ENCODE measurements at regions not wholly inside any gene's neighbourhood (a gene's known extent, or its start where the extent isn't known, plus 50 kb on each side); places are given as distances from the start of the nearest gene placed in this dataset.
A peak's percentile ranks its signal among the peaks of the same experiment; 100 is the strongest.

GRCh38 chr14:101233808-101234207, 327.5 kb upstream of the DIO3 start:
- no peak for DNase-seq

- no peak for DNase-seq
Observed at GRCh38 chr14:101234244-101234937, 326.9 kb upstream of the DIO3 start.

DNA sequence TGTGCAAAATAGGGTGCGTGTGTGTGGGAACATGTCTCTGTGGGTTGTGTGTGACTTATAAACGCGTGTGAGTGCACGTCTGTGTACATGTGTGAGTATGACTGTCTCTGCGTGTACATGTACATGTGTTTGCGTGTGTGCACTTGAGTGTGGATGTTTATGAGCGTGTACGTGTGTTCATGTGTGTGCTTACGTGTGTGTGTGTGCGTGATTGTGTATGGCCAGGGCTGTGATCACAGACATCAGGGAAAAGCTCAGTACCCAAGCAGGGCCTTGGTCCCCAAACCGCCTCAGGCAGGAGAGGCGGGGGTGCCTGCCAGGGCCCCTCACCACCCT, 326.3 kb upstream of the DIO3 start:
- DNase-seq = no peak

GRCh38 chr14:101235335-101236103, 325.8 kb upstream of the DIO3 start:
- peak; percentile 17 to 22 for DNase-seq

DNA sequence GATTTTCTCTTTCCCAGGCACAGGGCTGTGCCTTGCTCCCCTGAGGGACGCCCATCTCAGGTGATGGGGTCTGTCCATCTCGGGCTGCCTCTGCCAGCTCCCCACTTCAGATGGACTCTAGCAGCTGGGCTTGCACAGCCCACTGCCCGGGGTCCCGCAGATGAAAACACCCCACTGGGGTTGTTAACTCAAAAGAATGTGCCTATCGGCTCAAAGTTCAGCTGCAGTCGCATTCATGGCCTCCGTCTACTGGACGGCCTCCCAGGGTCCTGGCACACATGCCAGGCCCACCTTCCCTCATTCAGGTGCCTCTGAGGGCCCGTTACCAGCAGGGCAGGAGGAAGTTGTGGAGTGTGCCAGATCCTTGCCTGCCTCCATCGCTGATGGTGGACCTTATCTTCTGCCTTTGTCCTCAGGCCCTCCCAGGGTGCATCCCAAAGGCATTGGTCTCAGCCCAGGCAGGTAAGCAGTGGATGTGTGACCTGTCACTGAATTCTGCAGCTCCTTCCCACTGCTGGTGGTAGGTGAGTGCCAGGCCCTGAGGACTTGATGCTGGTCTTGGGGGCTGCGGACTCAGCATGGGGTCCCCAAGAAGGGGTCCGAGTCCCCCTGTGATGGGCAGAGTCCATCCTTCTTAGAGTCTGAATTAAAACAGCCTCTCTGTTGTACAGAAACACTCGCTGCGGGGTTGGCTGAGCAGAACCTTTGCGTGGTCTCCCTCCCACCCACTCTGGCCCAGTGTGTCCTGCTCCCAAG, 324.6 kb upstream of the DIO3 start:
- DNase-seq = no peak

- no peak for DNase-seq
Observed at GRCh38 chr14:101237252-101237616, 324.1 kb upstream of the DIO3 start.

- DNase-seq = no peak
Observed at GRCh38 chr14:101239065-101239464, 322.2 kb upstream of the DIO3 start.

- no peak for DNase-seq
Observed at GRCh38 chr14:101241147-101241546, 320.1 kb upstream of the DIO3 start.

DNA sequence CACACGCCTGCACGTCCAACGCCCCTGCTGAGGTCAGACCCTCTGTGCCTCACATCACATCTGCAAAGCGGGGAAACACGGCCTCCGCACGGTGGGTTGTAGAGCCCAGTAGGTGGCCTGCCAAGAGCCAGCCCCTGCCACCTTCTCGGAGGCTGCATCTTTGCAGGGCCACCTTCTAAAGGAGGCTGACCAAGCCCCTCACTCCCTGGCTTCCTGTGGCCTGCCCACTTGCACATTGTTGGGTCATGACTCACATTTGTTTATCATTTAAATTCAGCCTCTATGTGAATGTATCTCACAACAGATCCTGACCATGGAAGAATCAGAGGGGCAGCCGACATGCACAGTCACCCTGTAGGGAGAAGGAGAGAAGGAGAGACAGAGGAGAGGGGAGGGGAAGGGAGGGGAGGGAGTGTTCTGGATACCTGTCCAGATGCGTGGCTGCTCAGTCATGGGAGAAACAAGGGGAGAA, 319.5 kb upstream of the DIO3 start:
- no peak for DNase-seq

DNA sequence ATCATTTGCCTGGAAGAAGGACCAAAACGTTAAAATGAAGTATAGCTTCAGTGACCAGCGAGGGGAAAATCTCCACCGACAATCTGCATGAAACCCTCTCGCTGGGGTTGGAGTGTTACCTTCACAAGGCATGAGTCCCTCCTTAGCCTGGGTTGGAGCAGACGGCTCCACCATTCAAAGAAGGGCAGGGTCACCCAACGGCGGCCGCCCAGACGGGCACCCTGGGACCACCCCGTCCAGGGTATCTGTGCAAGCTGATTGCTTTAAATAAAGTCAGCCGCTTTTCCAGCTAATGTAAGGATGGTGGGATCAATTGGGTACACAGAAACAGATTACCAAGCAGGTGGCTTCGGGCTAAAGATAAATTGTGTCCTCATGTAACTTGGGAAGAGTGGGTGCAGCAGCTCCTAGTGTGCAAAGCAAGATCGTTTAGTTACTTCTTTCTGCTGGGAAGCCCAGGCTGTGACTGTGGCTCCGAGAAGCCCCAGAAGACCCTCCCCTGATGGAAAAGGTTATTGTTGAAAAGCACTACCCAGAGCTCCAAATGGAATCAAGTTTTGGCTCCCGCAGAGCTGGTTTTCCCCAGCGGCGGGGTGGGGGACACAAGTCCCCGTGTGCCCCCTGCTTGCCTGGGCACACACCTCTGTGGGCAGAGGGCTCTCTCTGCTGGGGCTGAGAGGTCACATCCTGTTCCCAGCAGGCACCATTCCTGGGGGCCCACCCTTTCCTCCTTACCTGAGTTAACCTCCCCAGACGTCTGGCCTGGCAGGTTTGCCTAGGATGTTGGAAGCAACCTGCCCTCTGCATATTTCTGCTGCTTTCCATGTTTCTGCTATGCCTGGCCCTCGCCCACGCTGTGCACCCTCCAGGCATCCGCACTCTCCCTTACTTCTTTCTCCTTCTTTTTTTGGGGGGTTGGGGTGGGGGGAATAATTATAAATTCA, 318.6 kb upstream of the DIO3 start:
- no peak for DNase-seq

DNA sequence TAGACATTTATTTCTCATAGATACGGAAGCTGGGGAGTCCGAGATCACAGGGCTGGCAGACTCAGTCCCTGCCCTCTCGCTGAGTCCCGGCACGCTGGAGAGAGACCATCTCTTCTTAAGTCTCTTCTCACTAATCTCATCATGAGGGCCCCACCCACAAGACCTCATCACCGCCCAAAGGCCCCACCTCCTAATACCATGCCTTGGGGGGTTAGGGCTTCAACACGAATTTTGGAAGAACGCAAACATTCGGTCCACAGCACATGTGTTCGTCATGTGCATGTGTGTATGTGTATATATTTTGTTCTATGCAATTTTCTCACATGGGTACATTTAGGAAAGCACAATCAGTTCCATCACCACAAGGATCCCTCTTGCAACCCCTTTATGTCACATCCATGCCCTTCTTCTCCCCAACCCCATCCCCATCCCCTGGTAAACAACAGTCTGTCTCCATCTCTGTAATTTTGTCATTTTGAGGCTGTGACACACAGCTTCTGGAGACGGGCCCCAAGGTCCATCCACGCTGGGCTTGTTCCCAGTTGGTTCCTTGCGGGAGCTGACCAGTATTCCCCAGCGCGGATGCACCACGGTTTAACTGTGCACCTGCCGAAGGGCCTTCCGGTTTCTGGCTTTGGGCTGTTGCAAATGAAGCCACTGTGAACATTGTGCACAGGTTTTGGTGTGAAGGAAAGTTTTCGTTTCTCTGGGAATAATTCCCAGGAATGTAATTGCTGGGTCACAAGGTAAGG, 317.5 kb upstream of the DIO3 start:
- no peak for DNase-seq

- no peak for DNase-seq
Observed at GRCh38 chr14:101246894-101247841, 314.1 kb upstream of the DIO3 start.

DNA sequence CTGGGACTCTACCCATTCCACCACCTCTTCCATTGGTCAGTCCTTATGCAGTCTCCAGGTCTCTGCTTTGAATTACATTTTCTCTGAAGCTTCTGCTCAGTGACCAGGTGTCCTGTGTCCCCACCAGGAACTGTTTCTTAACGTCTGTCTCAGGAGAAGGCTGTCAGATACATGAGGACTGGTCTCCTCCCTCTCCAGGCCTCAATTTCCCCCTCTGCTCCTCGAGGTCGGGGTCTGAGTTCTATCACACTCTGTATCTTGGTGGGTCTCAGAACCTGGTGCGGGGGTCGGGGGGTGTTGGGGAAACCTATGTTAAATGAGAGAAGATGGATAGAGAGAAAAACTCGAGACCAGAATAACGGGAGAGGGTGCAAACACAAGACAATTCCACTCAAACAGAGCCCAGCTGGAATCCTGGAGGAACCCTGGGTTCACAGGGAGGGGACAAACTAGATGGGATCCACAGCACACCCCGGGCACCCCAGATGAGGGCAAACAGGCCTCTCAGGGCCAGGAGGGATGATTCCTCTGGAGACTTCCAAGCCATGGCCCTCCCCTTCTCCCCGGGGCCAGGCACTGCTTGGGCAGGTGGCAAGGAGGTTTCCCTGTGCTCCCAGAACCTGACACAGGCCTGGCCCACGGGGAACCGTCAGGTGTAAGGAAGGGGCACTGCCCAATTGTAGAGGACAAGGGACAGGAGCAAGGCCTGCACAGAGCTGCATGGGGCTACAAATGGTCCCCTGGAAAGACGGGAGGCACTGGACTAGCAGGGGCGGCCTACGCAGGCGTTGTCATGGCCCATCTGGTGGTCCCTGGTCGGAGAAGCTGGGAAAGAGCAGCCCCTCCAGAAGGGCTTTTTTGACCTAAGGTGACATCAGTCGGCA, 313.2 kb upstream of the DIO3 start:
- no peak for DNase-seq

DNA sequence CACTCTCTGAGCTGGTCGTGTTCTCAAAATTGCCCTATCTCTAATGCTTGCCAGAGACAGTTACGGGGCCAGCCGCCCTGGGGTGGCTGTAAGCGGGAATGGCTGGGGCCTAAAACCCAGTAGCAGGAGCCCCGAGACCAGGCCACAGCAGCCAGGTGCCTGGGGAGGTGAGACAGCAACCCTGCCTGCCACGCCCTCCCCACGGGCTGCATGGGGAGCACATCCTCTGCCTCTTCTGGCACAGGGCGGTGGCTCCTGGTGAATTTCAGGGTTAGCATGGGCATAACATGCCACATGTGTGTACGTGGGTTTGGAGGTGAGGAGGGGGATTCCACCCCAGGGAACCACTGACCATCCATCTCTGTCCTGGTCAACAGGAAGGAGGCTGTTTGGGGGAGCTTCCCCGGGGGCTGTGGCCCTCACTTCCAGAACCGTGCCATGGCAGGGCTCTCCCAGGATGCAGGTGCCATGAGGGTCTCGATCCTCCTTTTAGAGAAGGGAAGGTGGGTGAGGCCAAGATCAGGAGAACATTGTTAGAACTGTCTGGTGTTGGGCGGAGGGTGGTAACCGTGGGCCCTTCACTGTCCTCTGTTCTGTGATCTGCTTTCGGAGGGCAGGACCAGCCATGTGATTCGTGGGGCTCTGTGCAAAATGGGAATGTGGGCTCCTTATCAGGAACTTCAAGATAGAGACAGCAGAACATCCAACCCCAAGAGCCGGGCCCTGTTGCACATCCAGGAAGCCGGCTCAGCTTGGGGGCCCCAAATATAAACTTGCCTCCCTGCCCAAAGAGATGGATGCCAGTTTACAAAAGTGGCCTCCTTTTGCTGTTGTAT, 312.2 kb upstream of the DIO3 start:
- no peak for DNase-seq

DNA sequence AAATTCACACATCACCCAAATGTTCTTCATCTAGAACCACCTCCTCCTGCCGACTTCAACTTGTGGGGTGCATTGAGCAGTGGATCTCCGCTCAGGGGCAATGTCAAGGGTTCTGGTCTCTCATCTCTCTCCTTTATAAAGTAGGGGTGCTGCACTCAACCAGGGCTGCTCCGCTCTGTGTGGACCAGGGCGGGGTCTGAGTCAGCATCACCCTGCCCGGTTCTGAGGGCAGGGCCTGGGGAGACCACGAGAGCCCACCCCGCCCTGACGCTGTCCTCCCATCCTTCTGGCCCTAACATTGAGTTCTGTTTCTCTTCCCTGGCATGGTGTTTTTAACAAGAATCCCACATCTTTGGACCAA, 311.6 kb upstream of the DIO3 start:
- no peak for DNase-seq

- no peak for DNase-seq
Observed at GRCh38 chr14:101250336-101250947, 310.9 kb upstream of the DIO3 start.

DNA sequence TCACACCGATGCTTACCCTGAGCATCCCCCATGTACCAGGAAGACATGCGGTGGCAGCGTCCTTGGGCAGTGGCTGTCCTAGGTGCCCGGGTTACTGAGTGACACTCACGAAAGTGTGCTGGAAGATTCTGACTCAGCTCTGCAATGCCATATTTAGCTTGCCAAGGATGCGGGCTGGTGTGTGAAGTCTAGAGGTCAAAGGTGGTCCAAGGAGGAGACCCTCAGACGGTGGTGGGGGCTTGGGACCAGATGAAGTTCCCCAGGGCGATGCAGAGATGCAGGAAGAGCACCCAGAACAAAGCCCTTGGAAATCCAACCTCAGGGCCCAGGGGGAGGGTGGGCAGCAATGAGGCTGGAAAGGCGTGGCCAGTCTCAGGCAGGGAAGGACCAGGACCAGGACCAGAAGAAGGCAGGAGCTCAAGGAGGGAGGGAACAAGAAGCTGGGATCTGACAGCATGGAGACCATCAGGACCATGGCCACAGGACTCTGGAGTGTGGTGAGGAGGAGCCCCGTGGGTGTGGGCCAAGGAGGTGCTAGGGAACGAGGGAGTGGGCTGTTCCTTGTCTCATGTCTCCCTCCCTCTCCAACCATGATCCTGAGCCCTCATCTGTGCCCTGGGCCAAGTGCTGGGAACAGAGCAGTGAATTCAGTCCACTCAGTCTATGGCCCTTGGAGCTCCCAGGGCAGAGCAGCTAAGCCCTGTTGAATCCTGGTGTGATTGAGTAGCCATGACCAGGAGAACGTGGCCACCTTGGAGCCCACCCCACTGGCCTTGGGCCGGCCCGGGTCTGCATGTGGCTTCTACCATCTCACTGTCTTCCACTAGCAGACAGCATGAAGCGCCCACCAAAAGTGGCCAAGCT, 310.1 kb upstream of the DIO3 start:
- no peak for DNase-seq
